ENCODE measurements at regions not wholly inside any gene's neighbourhood (a gene's known extent, or its start where the extent isn't known, plus 50 kb on each side); places are given as distances from the start of the nearest gene placed in this dataset.

DNA sequence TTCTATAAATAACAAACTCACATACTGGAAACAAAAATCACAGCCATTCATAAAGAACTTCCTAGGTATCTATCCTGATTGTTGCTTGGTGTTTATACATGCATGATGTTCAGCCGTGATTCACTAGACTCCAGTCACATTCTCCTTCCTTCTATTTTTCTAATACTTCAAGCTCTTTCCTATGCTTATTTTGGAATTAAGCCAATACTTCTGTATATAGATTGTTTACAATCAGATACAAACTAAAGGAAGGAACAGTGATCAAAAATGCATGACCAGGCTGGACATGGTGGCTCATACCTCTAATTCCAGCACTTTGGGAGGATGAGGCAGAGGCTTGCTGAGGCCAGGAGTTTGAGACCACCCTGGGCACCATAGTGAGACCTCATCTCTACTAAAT is 377.5 kb upstream of the IRAK1BP1 start:
- TF ChIP-seq, protein P1, sequence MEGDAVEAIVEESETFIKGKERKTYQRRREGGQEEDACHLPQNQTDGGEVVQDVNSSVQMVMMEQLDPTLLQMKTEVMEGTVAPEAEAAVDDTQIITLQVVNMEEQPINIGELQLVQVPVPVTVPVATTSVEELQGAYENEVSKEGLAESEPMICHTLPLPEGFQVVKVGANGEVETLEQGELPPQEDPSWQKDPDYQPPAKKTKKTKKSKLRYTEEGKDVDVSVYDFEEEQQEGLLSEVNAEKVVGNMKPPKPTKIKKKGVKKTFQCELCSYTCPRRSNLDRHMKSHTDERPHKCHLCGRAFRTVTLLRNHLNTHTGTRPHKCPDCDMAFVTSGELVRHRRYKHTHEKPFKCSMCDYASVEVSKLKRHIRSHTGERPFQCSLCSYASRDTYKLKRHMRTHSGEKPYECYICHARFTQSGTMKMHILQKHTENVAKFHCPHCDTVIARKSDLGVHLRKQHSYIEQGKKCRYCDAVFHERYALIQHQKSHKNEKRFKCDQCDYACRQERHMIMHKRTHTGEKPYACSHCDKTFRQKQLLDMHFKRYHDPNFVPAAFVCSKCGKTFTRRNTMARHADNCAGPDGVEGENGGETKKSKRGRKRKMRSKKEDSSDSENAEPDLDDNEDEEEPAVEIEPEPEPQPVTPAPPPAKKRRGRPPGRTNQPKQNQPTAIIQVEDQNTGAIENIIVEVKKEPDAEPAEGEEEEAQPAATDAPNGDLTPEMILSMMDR (IDR thresholded peaks at IDR 0.05; ENCODE audit: insufficient read depth, low read length), result no peak
- TF ChIP-seq, protein P2, sequence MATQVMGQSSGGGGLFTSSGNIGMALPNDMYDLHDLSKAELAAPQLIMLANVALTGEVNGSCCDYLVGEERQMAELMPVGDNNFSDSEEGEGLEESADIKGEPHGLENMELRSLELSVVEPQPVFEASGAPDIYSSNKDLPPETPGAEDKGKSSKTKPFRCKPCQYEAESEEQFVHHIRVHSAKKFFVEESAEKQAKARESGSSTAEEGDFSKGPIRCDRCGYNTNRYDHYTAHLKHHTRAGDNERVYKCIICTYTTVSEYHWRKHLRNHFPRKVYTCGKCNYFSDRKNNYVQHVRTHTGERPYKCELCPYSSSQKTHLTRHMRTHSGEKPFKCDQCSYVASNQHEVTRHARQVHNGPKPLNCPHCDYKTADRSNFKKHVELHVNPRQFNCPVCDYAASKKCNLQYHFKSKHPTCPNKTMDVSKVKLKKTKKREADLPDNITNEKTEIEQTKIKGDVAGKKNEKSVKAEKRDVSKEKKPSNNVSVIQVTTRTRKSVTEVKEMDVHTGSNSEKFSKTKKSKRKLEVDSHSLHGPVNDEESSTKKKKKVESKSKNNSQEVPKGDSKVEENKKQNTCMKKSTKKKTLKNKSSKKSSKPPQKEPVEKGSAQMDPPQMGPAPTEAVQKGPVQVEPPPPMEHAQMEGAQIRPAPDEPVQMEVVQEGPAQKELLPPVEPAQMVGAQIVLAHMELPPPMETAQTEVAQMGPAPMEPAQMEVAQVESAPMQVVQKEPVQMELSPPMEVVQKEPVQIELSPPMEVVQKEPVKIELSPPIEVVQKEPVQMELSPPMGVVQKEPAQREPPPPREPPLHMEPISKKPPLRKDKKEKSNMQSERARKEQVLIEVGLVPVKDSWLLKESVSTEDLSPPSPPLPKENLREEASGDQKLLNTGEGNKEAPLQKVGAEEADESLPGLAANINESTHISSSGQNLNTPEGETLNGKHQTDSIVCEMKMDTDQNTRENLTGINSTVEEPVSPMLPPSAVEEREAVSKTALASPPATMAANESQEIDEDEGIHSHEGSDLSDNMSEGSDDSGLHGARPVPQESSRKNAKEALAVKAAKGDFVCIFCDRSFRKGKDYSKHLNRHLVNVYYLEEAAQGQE (IDR thresholded peaks at IDR 0.05; ENCODE audit: insufficient replicate concordance, low read depth), result no peak
- TF ChIP-seq POLR2AphosphoS5 (IDR thresholded peaks at IDR 0.05; ENCODE audit: low read depth), result no peak
